T-helper 2 cell (primary cell): ENCODE measurements at regions not wholly inside any gene's neighbourhood (a gene's known extent, or its start where the extent isn't known, plus 50 kb on each side); places are given as distances from the start of the nearest gene placed in this dataset.
"Not testable (repeated sequence)": the region's sequence is repeated elsewhere in the genome, so short reads cannot be mapped to it uniquely, and the experiment has no call there.

Experiments
- DNase-seq, 5 experiments: peaks; one replicate each; pipeline versions ENCODE4 v3.0.0 to v3.0.0-alpha.2; 2012 to 2022

DNA sequence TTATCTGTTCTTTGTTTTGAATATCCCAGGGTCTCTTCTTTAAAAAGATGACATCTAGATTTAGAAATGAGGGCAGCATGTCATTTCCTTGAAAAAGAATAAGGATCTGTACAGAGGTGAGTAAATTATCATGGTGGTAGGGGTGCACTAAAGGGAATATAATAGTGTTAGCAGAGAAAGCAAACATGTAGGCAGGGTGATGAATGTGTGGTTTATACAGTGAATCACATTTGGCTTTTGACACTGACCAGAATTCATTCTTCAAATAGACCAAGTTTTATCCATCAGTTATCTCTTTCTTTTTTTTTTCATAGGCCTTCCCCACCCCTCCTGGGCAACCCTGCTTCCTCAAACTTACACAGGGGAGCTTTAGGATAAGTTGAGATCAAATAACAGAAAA, 184.5 kb upstream of the LRP1B start:
- no peak for DNase-seq

GRCh38 chr2:142314164-142314563, 183.3 kb upstream of the LRP1B start:
- no peak for DNase-seq

DNA sequence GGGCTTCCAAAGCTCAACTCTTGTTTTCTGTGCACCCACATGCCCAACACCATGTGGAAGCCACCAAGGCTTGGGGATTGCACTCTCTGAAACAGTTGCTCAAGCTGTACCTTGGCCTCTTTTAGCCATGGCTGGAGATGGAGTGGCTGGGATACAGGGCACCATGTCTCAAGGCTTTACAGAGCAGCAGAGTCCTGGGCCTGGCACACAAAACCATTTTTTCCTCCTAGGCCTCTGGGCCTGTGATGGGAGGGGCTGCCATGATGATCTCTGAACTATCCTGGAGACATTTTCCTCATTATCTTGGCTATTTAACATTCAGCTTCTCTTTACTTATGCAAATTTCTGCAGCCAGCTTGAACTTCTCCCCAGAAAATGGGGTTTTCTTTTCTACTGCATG, 179.7 kb upstream of the LRP1B start:
- no peak for DNase-seq

DNA sequence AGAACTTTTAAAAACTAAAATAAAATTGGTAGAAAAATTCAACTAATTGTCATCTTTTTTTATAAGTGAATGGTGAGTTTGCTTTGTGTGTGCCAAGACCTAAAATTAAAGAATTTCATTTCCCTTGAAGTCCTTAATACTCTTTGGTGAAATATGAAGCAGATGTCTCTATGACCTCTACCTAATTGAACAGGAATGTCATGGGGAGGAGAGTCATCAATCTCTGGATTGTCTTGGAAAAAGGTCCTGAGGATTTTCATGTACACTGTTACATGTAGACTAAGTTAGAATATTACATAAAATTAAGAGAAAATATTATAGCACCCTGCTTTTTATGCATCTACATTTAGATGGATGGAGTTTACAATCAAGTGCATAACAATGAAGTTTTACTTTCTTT, 177.9 kb upstream of the LRP1B start:
- no peak for DNase-seq

GRCh38 chr2:142307616-142308115, 176.8 kb upstream of the LRP1B start:
- DNase-seq = no peak

DNA sequence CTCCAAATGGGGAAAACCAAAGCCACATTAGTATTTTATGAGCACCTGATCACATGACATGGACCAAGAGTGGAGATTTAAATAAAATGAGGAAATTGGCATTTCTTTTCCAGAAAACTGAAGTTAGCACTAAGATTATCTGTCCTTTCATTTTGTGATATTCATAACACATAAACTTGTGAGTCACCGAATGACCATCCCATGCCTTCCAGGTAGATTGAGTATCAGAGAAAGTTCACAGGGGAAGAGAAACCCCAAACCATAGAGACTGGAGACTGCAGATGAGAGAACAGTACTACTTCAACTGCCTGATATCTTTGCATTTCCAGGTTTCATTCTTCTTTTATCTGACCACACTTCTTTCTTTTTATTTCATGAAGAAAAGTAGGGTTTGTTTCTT, 176.3 kb upstream of the LRP1B start:
- no peak for DNase-seq

DNA sequence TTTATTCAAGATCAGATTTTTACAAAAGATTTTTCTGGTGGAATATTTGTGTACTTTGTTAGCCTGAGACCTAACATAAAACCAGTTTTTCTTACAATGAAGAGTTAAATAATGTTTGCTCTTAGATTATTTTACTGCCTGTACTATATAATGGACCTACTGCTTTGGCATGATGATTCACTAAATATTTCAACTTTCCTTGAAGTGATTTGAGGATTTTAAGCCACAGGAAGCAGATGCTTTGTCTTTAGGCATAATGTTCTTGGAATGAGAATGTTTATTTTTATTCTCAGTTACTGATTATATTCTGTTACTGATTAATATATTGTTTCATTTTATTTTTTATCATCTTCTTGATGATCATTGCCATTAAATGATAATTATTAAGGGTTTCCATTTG, 175.3 kb upstream of the LRP1B start:
- no peak for DNase-seq

DNA sequence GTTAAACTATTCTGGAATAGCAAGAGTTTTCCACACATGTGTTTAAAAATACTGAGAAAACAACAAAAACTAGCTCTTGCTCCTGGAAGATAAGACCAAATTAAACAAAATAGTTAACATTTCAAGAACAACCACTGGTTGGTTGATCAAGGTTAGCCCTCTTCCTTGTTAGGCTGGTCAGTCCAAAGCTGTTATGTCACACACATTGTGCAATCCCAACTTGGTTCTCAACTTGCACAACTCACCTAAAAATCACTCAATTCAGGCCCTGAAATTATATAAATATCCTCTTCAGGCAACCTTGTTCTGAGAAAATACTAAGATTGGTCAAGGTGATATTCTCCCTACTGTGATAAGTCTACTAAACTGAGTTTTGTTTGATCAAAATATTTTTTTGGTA, 169.7 kb upstream of the LRP1B start:
- no peak for DNase-seq

DNA sequence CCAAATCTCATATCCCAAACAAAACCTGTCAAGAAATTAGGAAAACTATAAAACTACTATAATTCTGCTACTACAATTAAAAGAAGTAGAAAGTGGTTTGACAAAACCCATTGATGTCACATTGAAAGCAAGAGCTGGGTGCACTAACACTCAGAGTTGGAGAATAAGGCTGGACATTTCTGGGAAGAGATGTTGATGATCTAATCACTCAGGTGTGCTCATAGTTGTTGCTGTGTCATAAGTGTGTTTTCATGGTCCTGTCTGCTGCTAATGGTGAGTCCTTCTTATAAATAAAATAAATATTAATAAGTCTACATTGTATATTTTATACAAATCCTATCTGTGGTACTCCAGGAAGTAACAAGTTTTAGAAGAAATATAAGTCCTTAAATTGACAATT, 168.2 kb upstream of the LRP1B start:
- DNase-seq = no peak

DNA sequence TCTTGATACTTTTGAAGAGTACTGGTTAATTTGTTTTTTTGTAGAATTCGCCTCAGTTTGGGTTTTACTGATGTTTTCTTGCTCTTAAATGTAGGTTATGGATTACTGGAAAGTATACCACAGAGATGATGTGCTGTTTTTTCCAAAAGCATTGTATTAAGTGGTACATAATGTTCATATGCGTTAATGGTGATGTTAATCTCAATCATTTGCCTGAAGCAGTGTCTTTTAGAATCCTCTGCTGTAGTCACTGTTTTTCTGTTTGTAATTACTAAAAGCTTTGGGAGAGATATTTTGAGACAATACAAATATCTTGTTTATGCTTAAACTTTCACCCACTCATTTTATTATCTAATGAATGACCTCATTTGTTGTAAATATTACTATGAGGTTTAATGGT, 163.4 kb upstream of the LRP1B start:
- no peak for DNase-seq

GRCh38 chr2:142291969-142292368, 161.2 kb upstream of the LRP1B start:
- no peak for DNase-seq

GRCh38 chr2:142290931-142291330, 160.1 kb upstream of the LRP1B start:
- no peak for DNase-seq

DNA sequence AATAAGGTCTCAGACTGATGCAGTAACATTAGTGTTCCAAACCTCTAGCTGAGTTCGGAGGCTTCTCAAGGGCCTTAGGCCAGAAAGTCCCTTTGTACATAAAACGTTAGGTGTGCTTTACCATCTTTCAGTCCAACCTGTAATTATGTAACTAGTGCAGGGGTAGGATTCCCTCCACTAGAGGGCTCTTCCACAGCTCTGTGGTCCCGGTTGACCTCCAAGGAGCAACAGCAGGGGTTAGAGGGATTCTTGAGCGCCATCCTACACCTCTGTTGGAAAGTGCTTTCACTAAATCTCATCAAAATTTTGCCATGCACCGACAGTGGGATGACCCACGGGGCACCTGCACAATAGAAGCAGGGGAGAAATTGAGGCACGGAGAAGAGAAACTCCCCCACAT, 155.8 kb upstream of the LRP1B start:
- no peak for DNase-seq

- DNase-seq = no peak
These were observed 154.7 kb upstream of the LRP1B start for GRCh38 chr2:142285480-142285879.

- DNase-seq = not testable (repeated sequence)
These were observed 153.5 kb upstream of the LRP1B start for GRCh38 chr2:142284336-142284735.

DNA sequence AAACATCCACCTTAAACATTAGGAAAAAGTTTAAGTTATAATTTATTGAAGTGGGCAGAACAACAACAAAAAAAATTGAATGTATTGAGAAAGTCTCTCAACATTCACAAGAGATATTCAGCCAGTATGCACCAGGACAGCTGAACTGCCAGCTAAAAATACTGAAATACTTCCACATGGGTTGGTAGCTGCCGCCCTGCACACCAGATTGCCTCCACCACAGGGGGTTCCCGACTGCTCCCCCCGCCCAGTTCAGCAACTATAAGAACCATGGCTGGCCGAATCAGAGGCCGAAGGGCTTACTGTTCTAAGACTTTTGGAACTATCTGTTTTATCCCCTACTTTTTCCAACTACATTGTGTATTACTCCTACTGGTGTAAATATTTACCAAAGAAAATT, 150.0 kb upstream of the LRP1B start:
- DNase-seq = no peak

DNA sequence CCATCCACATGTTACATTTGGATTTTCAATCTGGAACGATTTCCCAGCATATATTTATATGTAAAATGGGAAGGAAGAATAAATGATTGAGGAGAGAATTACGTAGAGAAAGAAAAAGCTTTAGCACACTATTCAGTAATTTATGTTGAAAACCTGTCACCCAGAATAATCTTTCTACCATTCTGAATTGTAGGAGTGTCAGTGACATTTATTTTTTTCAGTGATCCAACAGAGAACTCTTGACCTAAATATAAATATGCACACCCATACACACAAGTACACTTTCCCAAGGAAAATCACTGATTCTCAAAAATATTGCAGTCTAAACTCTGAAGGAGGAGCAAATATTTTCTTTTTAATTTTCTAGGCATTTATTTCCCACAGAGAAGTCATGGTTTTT, 140.2 kb upstream of the LRP1B start:
- no peak for DNase-seq

DNA sequence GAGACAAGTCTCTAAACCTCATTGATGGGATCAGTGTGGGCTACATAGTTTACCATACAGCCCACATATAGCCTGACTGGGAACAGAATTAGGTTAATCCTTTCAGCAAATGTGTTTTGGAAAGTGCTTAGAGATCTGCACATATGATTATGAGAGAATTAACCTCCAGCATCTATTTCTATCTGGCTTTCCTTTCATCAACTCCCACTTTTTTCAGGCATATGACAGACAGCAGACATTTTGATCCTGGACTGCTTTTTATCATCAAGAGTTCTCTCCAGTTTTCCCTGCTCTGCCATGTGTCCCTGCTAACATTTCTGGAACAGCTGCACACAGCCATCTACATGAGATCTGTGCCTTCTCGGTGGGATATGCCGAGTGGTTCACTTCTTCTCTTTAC, 139.5 kb upstream of the LRP1B start:
- DNase-seq = no peak

DNA sequence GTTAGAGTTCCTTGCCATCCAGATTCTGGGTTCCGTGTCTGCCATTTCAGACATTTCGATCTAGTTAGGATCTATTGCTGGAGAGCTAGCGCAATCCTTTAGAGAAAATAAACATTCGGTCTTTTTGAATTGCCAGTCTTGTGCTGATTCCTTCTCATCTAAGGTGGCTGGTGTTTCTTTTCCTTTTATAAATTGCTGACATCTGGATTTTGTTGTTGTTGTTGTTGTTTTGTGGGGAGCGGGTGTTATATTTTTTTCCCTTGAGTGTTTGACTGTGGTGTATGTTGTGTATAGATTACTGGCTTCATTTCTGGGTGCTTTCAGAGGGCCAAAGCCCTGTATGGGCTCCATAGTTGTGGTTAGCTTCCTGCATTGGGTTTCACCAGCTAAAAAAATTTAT, 128.5 kb upstream of the LRP1B start:
- no peak for DNase-seq

GRCh38 chr2:142254031-142254430, 123.2 kb upstream of the LRP1B start:
- no peak for DNase-seq

GRCh38 chr2:142241016-142241415, 110.2 kb upstream of the LRP1B start:
- DNase-seq = no peak

DNA sequence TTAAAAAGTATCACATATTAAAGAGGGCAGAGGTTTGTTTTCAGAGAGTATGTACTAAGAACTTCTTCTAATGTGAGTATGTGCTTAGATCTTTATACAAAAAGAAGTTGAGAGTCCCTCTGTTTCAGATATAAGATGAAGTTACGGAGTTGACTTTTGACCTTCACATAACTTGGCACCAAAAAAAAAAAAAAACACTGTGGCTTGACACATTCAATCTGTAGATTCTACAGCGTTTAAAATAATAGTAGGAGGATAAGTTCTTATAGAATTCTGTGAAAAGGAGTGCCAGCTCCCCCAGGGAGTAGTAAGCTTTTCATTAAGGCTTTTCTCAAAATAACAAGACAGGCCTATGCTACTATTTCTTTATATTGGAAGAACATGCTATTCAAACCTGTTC, 105.4 kb upstream of the LRP1B start:
- no peak for DNase-seq

GRCh38 chr2:142234741-142235140, 103.9 kb upstream of the LRP1B start:
- DNase-seq = no peak

DNA sequence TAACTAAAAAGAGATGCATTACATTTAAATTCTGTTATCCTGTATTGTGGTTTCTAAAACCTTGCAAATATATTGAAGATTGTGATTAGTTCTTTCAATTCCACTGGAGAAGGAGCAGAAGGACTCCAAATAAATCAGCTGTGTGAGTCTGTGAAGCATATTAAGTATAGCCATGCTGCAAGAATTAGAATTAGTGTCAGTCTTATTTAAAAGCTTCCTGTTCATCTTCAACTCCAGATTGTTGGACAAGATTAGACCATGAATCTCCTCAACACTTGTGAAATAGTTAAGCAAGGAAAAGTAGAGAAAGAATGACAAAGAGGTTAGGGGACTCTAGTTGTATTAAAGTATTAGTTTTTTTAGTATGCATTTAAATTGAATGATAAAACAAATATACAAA, 92.5 kb upstream of the LRP1B start:
- DNase-seq = no peak

DNA sequence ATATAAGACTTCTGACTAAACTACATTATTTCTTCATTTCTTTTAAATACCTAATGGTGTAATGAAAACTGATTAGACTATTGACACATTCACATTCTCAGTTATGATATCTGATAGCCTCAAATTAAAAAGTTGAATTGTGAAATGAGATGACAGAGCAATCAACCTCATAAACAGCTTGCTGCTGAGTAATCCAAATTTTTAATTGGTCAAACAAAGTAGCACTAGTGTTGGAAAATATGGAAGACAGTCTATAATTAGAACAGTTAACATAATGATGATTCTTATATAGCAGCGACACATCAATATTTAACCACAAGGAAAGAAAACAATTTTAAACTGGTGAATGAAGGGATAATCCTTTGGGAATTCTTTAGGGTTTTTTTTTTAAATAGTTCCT, 91.9 kb upstream of the LRP1B start:
- DNase-seq = no peak

- no peak for DNase-seq
These were observed 90.1 kb upstream of the LRP1B start for GRCh38 chr2:142220901-142221300.
